CD4-positive, CD25-positive, alpha-beta regulatory T cell (primary cell): ENCODE measurements at regions not wholly inside any gene's neighbourhood (a gene's known extent, or its start where the extent isn't known, plus 50 kb on each side); places are given as distances from the start of the nearest gene placed in this dataset.

Source experiments
- ATAC-seq, 2 donors: fragments of 150-1000 bp; cut with Tn5 transposase; one replicate each; pipeline ENCODE4 v1.10.0; 2021; ENCODE audit warnings: low read depth in 2 of 2, moderate number of reproducible peaks in 2 of 2, moderate library complexity in 1 of 2
- DNase-seq, 3 donors: peaks; one replicate each; pipeline versions ENCODE4 v3.0.0 to v3.0.0-alpha.2; 2012 to 2022; ENCODE audit warnings: mixed read lengths in 1 of 3
- H3K27ac ChIP-seq: one replicate; pipeline ENCODE4 v1.7.0; 2013; ENCODE audit warnings: mild to moderate bottlenecking, low read length; ENCODE audit not compliant: insufficient read depth, poor library complexity, severe bottlenecking
- H3K27me3 ChIP-seq: one replicate; pipeline ENCODE4 v1.7.0; 2013; ENCODE audit warnings: low read length; ENCODE audit not compliant: control insufficient read depth, insufficient read depth
- H3K36me3 ChIP-seq: one replicate; pipeline ENCODE4 v1.7.0; 2013; ENCODE audit warnings: mild to moderate bottlenecking, low read length, moderate library complexity; ENCODE audit not compliant: control insufficient read depth, insufficient read depth
- H3K4me1 ChIP-seq: 2 replicates; pipeline ENCODE4 v1.7.0; 2013; ENCODE audit warnings: mild to moderate bottlenecking, low read length; ENCODE audit not compliant: insufficient read depth, control insufficient read depth, poor library complexity, severe bottlenecking
- H3K4me3 ChIP-seq: one replicate; pipeline ENCODE4 v1.7.0; 2013; ENCODE audit warnings: low read depth, mild to moderate bottlenecking, low read length, moderate library complexity
- H3K9me3 ChIP-seq, 2 experiments: 1 replicate in 1 of 2; 2 replicates in 1 of 2; pipeline ENCODE4 v1.7.0; 2013; ENCODE audit warnings: low read length in 2 of 2, mild to moderate bottlenecking in 1 of 2, moderate library complexity in 1 of 2; ENCODE audit not compliant: control insufficient read depth in 2 of 2
- H3K27ac Mint-ChIP-seq, 3 donors: one replicate each; pipeline ENCODE4 v1.8.0; 2020 to 2022; ENCODE audit warnings: mild to moderate bottlenecking in 3 of 3, mixed read lengths in 3 of 3, moderate library complexity in 2 of 3
- H3K27me3 Mint-ChIP-seq: one replicate; pipeline ENCODE4 v1.8.0; 2022; ENCODE audit warnings: mild to moderate bottlenecking, mixed read lengths
- H3K36me3 Mint-ChIP-seq: one replicate; pipeline ENCODE4 v1.8.0; 2020; ENCODE audit warnings: mixed read lengths
- H3K4me1 Mint-ChIP-seq, 4 donors: one replicate each; pipeline ENCODE4 v1.8.0; 2020 to 2022; ENCODE audit warnings: mixed read lengths in 4 of 4, mild to moderate bottlenecking in 1 of 4
- H3K4me3 Mint-ChIP-seq, 4 donors: one replicate each; pipeline ENCODE4 v1.8.0; 2020 to 2022; ENCODE audit warnings: mild to moderate bottlenecking in 4 of 4, mixed read lengths in 4 of 4, moderate library complexity in 3 of 4
- H3K9me3 Mint-ChIP-seq, 7 donors: one replicate each; pipeline ENCODE4 v1.8.0; 2020 to 2022; ENCODE audit warnings: mixed read lengths in 7 of 7, mild to moderate bottlenecking in 3 of 7, moderate library complexity in 2 of 7

DNA sequence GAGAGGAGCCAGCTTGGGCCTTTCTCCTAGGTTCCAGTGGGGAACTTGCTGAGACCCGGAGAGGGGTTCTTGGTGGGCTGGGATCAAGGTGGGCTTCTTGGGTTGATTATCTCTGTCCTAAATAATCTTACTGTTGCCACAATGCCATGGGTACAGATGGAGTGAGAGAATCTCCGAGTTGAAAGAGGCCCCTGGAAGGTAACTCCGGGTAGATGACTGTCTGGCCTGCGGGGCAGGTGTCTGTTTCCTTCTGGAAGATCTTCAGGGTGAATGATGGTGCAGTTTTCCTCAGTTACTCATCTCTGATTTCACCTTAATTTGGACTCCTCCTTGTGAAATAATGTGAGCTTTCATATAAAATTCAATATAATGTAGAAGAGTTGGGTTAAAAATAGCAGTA lies 159.4 kb downstream of the ACTR3 start:
- DNase-seq (no peak), ATAC-seq (no peak)
- H3K4me3 Mint-ChIP-seq: no peak overlapping the region
- H3K27me3 Mint-ChIP-seq: peaks cover 4% of the 10 kb centered on the region
- H3K4me1 Mint-ChIP-seq: no peaks in the 10 kb centered on the region
- Histone ChIP-seq H3K4me1 (no peaks in the 10 kb centered on the region), H3K27ac (no peak overlapping the region), H3K36me3 (no peaks in the 10 kb centered on the region), H3K9me3 (no peaks in the 10 kb centered on the region), H3K4me3 (no peak overlapping the region), H3K27me3 (peaks cover 5% of the 10 kb centered on the region)
- peaks cover 0 to 1% (median 0%) of the 10 kb centered on the region in 7 donors for H3K9me3 Mint-ChIP-seq
- H3K27ac Mint-ChIP-seq: no peak overlapping the region
- H3K36me3 Mint-ChIP-seq: no peaks in the 10 kb centered on the region

DNA sequence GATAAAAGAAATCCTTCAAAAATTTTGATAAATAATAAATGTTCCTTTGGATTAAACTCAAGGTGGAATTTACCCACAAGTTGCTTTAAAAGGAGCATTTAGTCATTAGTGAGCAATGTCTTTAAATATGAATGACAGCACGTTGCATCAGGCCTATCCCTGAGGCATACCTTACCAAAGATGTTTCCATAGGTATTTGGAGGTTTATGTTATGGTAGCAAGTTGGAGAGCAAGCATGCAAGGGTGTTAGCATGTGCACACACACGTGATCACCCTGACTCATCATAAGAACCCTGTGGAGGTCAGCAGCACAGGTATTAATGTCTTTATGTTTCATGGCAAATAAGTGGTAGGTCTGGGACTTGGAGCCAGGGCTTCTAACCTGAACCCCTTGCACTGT lies 159.9 kb downstream of the ACTR3 start:
- Histone ChIP-seq H3K27ac (no peak overlapping the region), H3K4me3 (no peak overlapping the region), H3K4me1 (no peaks in the 10 kb centered on the region), H3K36me3 (no peaks in the 10 kb centered on the region), H3K27me3 (peaks cover 8% of the 10 kb centered on the region), H3K9me3 (no peaks in the 10 kb centered on the region)
- Mint-ChIP-seq H3K9me3 (peaks cover 0 to 1% (median 0%) of the 10 kb centered on the region in 7 donors), H3K4me1 (no peaks in the 10 kb centered on the region), H3K36me3 (no peaks in the 10 kb centered on the region), H3K4me3 (no peak overlapping the region), H3K27ac (no peak overlapping the region), H3K27me3 (peaks cover 4% of the 10 kb centered on the region)
- DNase-seq (no peak), ATAC-seq (no peak)

DNA sequence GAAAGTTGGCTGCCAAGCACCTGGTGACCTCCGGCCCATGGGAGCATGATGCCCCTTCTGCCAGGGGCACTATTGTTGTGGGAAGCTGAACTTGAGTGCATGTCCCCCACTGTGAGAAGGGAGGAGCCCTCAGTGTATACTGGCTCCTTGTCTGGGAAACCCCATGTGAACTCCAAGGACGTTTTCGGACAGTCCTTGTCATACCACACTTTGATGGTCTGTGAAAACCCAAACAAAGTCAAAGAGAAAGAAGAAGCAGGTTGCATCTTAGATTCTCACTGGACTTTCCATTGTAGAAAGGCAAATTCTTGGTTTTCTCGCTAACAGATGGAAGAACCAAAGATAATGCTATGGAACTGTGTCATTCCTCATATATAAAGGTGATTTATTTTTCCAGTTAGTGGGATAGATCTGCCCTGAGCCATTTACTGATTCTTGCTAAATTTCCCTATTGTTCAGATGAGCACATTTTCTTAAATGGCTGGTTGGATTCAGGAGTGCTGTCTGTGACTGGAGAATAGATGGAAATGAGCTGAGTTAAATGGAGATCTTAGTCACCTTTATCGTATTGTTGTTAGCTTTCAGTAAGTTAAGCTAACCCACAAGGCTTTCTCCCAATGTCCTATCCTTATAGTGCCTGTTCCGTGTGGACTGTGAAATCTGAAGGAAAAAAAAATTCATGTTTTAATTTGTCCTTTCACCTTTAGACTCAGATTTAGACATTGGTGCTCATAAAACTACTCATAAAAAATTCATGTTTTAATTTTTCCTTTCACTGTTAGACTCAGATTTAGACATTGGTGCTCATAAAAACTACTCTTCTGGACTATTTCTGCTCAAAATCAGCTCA lies 166.6 kb downstream of the ACTR3 start:
- Histone ChIP-seq H3K4me3 (no peak overlapping the region), H3K27ac (no peak overlapping the region), H3K36me3 (no peaks in the 10 kb centered on the region), H3K4me1 (no peaks in the 10 kb centered on the region), H3K27me3 (peaks cover 17% of the 10 kb centered on the region), H3K9me3 (no peaks in the 10 kb centered on the region)
- Mint-ChIP-seq H3K27ac (no peak overlapping the region), H3K9me3 (peaks cover 0 to 3% (median 0%) of the 10 kb centered on the region in 7 donors), H3K36me3 (no peaks in the 10 kb centered on the region), H3K27me3 (peaks cover 9% of the 10 kb centered on the region), H3K4me1 (no peaks in the 10 kb centered on the region), H3K4me3 (no peak overlapping the region)
- ATAC-seq: no peak
- no peak for DNase-seq

DNA sequence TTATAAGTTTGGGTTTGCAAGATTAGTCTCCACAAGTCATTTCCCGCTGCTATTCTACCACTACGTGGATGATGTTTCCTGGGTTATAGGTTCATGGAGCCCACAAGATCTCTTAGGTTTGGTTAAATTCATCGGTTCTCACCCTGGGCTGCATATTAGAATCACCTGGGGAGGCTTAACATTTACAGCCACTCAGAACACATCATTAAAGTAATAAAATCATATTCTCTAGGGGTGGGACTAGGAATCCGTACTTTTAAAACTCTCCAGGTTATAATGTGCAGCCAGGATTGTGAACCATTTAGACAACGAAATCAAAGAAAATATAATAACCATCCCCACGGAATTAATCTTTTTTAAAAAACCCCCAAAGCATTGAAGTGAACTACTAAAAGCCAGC lies 167.7 kb downstream of the ACTR3 start:
- H3K27me3 ChIP-seq: peaks cover 13% of the 10 kb centered on the region
- no peaks in the 10 kb centered on the region for H3K9me3 ChIP-seq
- H3K9me3 Mint-ChIP-seq: peaks cover 0 to 3% (median 0%) of the 10 kb centered on the region in 7 donors
- no peaks in the 10 kb centered on the region for H3K36me3 Mint-ChIP-seq
- H3K36me3 ChIP-seq: no peaks in the 10 kb centered on the region
- no peaks in the 10 kb centered on the region for H3K4me1 Mint-ChIP-seq
- H3K4me3 ChIP-seq: no peak overlapping the region
- no peak for DNase-seq
- no peak overlapping the region for H3K27ac Mint-ChIP-seq
- no peak overlapping the region for H3K4me3 Mint-ChIP-seq
- no peaks in the 10 kb centered on the region for H3K4me1 ChIP-seq
- no peak overlapping the region for H3K27ac ChIP-seq
- ATAC-seq: no peak
- peaks cover 5% of the 10 kb centered on the region for H3K27me3 Mint-ChIP-seq

DNA sequence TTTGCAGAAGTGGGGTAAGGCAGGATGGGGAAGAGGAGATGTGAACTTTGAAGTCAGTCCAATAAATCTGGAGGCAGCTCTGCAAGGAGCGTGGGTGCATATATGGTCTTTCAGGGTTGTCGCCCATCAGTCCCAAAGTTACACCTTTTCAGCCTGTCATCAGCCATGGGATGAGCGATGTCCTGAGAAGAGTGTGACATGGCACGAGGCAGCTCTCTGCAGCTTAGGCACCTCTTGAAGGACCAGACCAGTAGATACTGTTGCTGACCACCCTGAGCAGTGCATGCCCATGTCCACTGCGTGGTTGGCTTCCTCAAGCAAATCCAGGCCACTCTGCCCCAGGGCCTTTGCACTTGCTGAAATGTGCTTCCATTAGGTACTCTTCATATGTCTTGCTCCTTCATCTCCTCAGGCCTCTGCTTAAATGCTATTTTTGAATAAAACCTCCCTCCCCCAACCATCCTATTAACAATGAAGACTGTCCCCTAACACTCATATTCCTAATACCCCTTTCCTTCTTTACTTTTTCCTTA lies 171.7 kb downstream of the ACTR3 start:
- Histone ChIP-seq H3K9me3 (no peaks in the 10 kb centered on the region), H3K36me3 (no peaks in the 10 kb centered on the region), H3K4me1 (no peaks in the 10 kb centered on the region), H3K27me3 (peaks cover 4% of the 10 kb centered on the region), H3K27ac (no peak overlapping the region), H3K4me3 (no peak overlapping the region)
- Mint-ChIP-seq H3K27ac (no peak overlapping the region), H3K27me3 (peaks cover 4% of the 10 kb centered on the region), H3K36me3 (no peaks in the 10 kb centered on the region), H3K4me1 (no peaks in the 10 kb centered on the region), H3K4me3 (no peak overlapping the region), H3K9me3 (peaks cover 0 to 8% (median 0%) of the 10 kb centered on the region in 7 donors)
- ATAC-seq (no peak), DNase-seq (no peak)

DNA sequence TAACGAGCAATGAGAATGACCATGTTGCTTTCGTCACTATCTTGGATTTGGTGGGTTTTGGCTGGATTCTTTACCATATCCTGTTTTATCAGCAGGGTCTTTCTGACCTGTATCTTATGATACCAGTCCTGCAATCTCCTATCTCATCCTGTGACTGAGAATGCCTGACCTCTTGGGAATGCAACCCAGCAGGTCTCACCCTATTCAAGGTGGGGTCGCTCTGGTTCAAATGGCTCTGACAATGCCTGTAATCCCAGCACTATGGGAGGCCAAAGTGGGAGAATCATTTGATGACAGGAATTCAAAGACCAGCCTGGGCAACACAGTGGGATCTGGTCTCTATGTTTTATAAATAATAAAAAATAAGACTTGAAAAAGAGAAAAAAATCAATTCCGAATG lies 173.5 kb downstream of the ACTR3 start:
- H3K4me1 Mint-ChIP-seq: no peaks in the 10 kb centered on the region
- peaks cover 4% of the 10 kb centered on the region for H3K27me3 Mint-ChIP-seq
- H3K4me3 Mint-ChIP-seq: no peak overlapping the region

DNA sequence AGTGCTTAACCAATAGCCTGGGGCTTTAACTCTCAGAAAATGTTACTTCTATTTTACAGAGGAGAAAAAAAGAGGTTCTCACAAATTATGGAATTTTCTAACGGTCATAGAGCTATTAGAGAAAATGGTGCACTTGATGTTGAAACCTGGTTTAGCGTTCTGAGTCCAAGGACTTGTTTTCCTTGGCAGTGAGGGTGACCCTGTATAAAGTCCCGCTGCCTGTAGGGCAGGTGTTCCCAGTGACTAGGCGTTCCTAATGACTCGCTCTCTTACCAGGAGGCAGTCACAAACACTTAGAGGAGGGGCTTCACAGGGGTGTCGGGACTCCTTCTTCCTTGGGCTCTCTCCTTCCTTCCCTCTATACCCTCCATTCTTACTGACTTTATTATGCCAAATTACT lies 175.8 kb downstream of the ACTR3 start:
- no peak overlapping the region for H3K4me3 Mint-ChIP-seq
- Histone ChIP-seq H3K4me3 (no peak overlapping the region), H3K9me3 (no peaks in the 10 kb centered on the region), H3K4me1 (no peaks in the 10 kb centered on the region), H3K27ac (no peak overlapping the region), H3K36me3 (no peaks in the 10 kb centered on the region), H3K27me3 (peaks cover 2% of the 10 kb centered on the region)
- ATAC-seq (no peak), DNase-seq (no peak)
- peaks cover 0 to 7% (median 0%) of the 10 kb centered on the region in 7 donors for H3K9me3 Mint-ChIP-seq
- H3K27ac Mint-ChIP-seq: no peak overlapping the region
- no peaks in the 10 kb centered on the region for H3K4me1 Mint-ChIP-seq
- peaks cover 4% of the 10 kb centered on the region for H3K27me3 Mint-ChIP-seq
- H3K36me3 Mint-ChIP-seq: no peaks in the 10 kb centered on the region

More for the DNA sequence above, 173.5 kb downstream of the ACTR3 start:
- DNase-seq: no peak
- ATAC-seq: no peak
- Histone ChIP-seq H3K27me3 (peaks cover 2% of the 10 kb centered on the region), H3K4me3 (no peak overlapping the region), H3K36me3 (no peaks in the 10 kb centered on the region), H3K4me1 (no peaks in the 10 kb centered on the region), H3K27ac (no peak overlapping the region), H3K9me3 (no peaks in the 10 kb centered on the region)
- Mint-ChIP-seq H3K27ac (no peak overlapping the region), H3K9me3 (peaks cover 0 to 8% (median 0%) of the 10 kb centered on the region in 7 donors), H3K36me3 (no peaks in the 10 kb centered on the region)
